ENCODE measurements at regions not wholly inside any gene's neighbourhood (a gene's known extent, or its start where the extent isn't known, plus 50 kb on each side); places are given as distances from the start of the nearest gene placed in this dataset.

DNA sequence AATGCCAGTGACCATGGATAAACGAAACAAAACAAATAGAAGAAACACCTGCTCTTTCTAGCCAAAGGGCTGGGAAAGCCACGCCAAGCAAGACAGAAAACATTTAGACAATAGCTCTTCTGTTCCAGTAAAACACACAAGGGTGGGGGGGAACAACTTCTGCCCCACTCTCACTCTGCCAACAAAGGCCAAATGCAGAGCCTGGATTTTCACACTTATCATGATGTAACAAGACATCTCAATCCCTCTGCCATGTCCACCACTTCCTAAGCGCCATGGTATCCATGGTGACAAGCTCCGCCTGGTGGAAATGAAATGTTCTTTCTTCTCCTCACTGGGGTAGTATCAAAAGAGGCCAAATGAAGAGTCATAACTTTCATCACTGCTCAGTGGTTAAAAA is 60.6 kb downstream of the DRD1 start:
- H3K4me3 ChIP-seq: no peak overlapping the region

DNA sequence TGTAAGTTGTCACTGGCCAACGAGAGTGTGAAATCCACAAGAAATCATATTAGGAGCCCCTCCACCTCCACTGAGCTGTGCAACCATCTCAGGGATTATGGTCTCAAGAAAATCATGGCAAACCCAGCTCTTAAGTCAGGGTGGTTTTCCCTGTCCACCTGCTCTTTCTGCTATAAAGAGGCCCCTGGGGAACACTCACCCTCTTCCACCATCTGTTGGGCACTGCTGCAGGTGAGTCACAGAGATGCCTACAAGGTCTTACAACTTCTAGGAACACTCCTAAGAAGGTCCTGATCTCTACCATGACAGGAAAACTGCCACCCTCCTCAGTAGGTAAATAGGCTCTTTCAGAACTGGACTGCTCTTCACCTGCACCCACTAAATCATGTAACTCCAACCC is 61.8 kb downstream of the DRD1 start:
- no peak overlapping the region for H3K4me2 ChIP-seq
- FAIRE-seq (no peak), DNase-seq (ENCODE audit: low read depth in 1 of 2, low spot score in 1 of 2) (no peak), ATAC-seq (no peak)
- ChIA-PET POLR2A (no interaction called here), CTCF (interaction anchor here (1.2 to 1.6 kb wide), 2 partner anchors 77 to 78 kb away, joined by 3 read pairs; no protein-coding TSS in a partner anchor)
- peaks cover 3% of the 10 kb centered on the region; the same call in 1 of the 3 replicates for H3K9me3 ChIP-seq
- H3K4me1 ChIP-seq: peaks cover 69% of the 10 kb centered on the region
- H3K27ac ChIP-seq: peak overlapping the region; percentile 37 to 76; a peak in 4 of 6 replicates
- WGBS (ENCODE audit: missing lambda C conversion rate): 89% methylated on average over 1 of the region's 1 CpG
- H3K4me3 ChIP-seq: no peak overlapping the region
- TF ChIP-seq, protein P1, sequence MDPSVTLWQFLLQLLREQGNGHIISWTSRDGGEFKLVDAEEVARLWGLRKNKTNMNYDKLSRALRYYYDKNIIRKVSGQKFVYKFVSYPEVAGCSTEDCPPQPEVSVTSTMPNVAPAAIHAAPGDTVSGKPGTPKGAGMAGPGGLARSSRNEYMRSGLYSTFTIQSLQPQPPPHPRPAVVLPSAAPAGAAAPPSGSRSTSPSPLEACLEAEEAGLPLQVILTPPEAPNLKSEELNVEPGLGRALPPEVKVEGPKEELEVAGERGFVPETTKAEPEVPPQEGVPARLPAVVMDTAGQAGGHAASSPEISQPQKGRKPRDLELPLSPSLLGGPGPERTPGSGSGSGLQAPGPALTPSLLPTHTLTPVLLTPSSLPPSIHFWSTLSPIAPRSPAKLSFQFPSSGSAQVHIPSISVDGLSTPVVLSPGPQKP (IDR thresholded peaks at IDR 0.05; ENCODE audit: low read depth, low read length): no peak
- TF ChIP-seq, protein P2, sequence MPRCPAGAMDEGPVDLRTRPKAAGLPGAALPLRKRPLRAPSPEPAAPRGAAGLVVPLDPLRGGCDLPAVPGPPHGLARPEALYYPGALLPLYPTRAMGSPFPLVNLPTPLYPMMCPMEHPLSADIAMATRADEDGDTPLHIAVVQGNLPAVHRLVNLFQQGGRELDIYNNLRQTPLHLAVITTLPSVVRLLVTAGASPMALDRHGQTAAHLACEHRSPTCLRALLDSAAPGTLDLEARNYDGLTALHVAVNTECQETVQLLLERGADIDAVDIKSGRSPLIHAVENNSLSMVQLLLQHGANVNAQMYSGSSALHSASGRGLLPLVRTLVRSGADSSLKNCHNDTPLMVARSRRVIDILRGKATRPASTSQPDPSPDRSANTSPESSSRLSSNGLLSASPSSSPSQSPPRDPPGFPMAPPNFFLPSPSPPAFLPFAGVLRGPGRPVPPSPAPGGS (IDR thresholded peaks at IDR 0.05): no peak

More for the DNA sequence above, 60.6 kb downstream of the DRD1 start:
- no peak for TF ChIP-seq FOSL2 (IDR thresholded peaks at IDR 0.05)
- TF ChIP-seq FOSL2 (CRISPR knock-in tag; IDR thresholded peaks at IDR 0.05): no peak
- no peak for ATAC-seq
- POLR2A ChIA-PET: no interaction called here
- peaks cover 58% of the 10 kb centered on the region for H3K4me1 ChIP-seq
- FAIRE-seq: no peak
- 0 out of 3 replicates have a peak overlapping the region, but pooled peaks have one; percentile 11 for H3K4me2 ChIP-seq
- peaks cover 3% of the 10 kb centered on the region; the same call in 1 of the 3 replicates for H3K9me3 ChIP-seq
- peak overlapping the region; percentile 37 to 67; a peak in 5 of 6 replicates for H3K27ac ChIP-seq
- DNase-seq (ENCODE audit: low read depth in 1 of 2, low spot score in 1 of 2): peak in 1 of 2 experiments; percentile 52
- CTCF ChIA-PET: interaction anchor here (0.6 to 1.7 kb wide), 6 partner anchors 61 to 437 kb away, joined by 3 to 5 read pairs (median 3); partner anchors contain the start of gene DRD1
- 43% methylated on average over 4 of the region's 4 CpGs for WGBS (ENCODE audit: missing lambda C conversion rate)

DNA sequence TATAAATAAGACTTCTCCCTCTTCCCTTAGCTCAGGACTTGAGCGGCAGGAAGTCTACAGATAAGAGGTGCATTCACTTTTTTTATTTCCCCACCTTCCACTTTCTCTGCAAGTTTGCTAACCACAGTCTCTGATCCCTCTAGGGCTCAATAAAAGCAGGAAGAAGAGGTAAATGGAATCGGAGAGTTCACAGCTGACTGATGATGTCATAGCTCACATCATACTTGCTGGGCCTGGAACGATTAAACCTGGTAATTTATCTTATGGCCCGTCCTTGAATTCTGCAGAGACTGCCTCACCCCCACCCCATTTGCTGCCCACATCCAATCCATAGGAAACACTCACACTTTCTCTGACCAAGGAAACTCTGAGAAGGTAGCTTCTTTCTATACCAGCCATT is 62.9 kb downstream of the DRD1 start:
- POLR2A ChIA-PET: no interaction called here
- H3K9me3 ChIP-seq: peaks cover 3% of the 10 kb centered on the region; the same call in 1 of the 3 replicates
- WGBS (ENCODE audit: missing lambda C conversion rate): 70% methylated on average over 4 of the region's 4 CpGs
- TF ChIP-seq KDM1A (IDR thresholded peaks at IDR 0.05; ENCODE audit: low read depth) (no peak), EP300 (IDR thresholded peaks at IDR 0.05) (no peak), CHD2 (IDR thresholded peaks at IDR 0.05; ENCODE audit: low read length, partially characterized antibody) (no peak), EHMT2 (IDR thresholded peaks at IDR 0.05; ENCODE audit: low read depth) (no peak), ZNF302 (CRISPR knock-in tag; IDR thresholded peaks at IDR 0.05) (no peak), FOSB (CRISPR knock-in tag; IDR thresholded peaks at IDR 0.05) (no peak), MAFK (IDR thresholded peaks at IDR 0.05; ENCODE audit: partially characterized antibody) (no peak), HOXB5 (CRISPR knock-in tag; IDR thresholded peaks at IDR 0.05) (no peak), POLR2A (IDR thresholded peaks at IDR 0.05; ENCODE audit: low read length) (no peak), BHLHE40 (IDR thresholded peaks at IDR 0.05; ENCODE audit: low read depth, low read length) (no peak), TFCP2L1 (CRISPR knock-in tag; IDR thresholded peaks at IDR 0.05) (no peak), RFX5 (IDR thresholded peaks at IDR 0.05) (no peak), FOSL2 (IDR thresholded peaks at IDR 0.05) (no peak), FOSL2 (CRISPR knock-in tag; IDR thresholded peaks at IDR 0.05) (no peak), ESRRA (IDR thresholded peaks at IDR 0.05; ENCODE audit: borderline replicate concordance, low read length) (no peak)
- TF ChIP-seq, protein P3, sequence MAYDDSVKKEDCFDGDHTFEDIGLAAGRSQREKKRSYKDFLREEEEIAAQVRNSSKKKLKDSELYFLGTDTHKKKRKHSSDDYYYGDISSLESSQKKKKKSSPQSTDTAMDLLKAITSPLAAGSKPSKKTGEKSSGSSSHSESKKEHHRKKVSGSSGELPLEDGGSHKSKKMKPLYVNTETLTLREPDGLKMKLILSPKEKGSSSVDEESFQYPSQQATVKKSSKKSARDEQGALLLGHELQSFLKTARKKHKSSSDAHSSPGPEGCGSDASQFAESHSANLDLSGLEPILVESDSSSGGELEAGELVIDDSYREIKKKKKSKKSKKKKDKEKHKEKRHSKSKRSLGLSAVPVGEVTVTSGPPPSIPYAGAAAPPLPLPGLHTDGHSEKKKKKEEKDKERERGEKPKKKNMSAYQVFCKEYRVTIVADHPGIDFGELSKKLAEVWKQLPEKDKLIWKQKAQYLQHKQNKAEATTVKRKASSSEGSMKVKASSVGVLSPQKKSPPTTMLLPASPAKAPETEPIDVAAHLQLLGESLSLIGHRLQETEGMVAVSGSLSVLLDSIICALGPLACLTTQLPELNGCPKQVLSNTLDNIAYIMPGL (CRISPR knock-in tag; IDR thresholded peaks at IDR 0.05; ENCODE audit: borderline replicate concordance): no peak
- TF ChIP-seq, protein P4, sequence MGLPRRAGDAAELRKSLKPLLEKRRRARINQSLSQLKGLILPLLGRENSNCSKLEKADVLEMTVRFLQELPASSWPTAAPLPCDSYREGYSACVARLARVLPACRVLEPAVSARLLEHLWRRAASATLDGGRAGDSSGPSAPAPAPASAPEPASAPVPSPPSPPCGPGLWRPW (IDR thresholded peaks at IDR 0.05): no peak
- TF ChIP-seq, protein P5, sequence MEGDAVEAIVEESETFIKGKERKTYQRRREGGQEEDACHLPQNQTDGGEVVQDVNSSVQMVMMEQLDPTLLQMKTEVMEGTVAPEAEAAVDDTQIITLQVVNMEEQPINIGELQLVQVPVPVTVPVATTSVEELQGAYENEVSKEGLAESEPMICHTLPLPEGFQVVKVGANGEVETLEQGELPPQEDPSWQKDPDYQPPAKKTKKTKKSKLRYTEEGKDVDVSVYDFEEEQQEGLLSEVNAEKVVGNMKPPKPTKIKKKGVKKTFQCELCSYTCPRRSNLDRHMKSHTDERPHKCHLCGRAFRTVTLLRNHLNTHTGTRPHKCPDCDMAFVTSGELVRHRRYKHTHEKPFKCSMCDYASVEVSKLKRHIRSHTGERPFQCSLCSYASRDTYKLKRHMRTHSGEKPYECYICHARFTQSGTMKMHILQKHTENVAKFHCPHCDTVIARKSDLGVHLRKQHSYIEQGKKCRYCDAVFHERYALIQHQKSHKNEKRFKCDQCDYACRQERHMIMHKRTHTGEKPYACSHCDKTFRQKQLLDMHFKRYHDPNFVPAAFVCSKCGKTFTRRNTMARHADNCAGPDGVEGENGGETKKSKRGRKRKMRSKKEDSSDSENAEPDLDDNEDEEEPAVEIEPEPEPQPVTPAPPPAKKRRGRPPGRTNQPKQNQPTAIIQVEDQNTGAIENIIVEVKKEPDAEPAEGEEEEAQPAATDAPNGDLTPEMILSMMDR (IDR thresholded peaks at IDR 0.05): no peak
- TF ChIP-seq, protein P6, sequence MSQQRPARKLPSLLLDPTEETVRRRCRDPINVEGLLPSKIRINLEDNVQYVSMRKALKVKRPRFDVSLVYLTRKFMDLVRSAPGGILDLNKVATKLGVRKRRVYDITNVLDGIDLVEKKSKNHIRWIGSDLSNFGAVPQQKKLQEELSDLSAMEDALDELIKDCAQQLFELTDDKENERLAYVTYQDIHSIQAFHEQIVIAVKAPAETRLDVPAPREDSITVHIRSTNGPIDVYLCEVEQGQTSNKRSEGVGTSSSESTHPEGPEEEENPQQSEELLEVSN (IDR thresholded peaks at IDR 0.05; ENCODE audit: borderline replicate concordance, low read depth): no peak
- FAIRE-seq (no peak), DNase-seq (ENCODE audit: low read depth in 1 of 2, low spot score in 1 of 2) (no peak), ATAC-seq (no peak)
- no peak overlapping the region for H3K4me3 ChIP-seq
- H3K4me2 ChIP-seq: no peak overlapping the region
- peaks cover 61% of the 10 kb centered on the region for H3K4me1 ChIP-seq
- CTCF ChIA-PET: interaction anchor here (1.0 to 1.5 kb wide), 2 partner anchors 63 to 430 kb away, joined by 3 to 6 read pairs; partner anchors contain the start of gene DRD1
- peak overlapping the region; percentile 45 to 57; a peak in 4 of 6 replicates for H3K27ac ChIP-seq

All from A549 (cell line).